SK-N-SH treated with all-trans-retinoic acid at 6 μM for 48 hours (cell line): ENCODE measurements at regions not wholly inside any gene's neighbourhood (a gene's known extent, or its start where the extent isn't known, plus 50 kb on each side); places are given as distances from the start of the nearest gene placed in this dataset.

Experiments used
- CREB5 ChIP-seq: fragments of 250-450 bp; sonication (Bioruptor Pico); IDR thresholded peaks from 2 replicates; pipeline ENCODE4 v1.5.1; 2020; ENCODE audit warnings: low read depth, mild to moderate bottlenecking, moderate library complexity
- PATZ1 ChIP-seq: fragments of 250-450 bp; sonication (Bioruptor Pico); IDR thresholded peaks from 2 replicates; pipeline ENCODE4 v1.8.0; 2020; ENCODE audit warnings: mild to moderate bottlenecking, moderate library complexity, borderline replicate concordance
- PPARA ChIP-seq: fragments of 250-450 bp; sonication (Bioruptor Pico); IDR thresholded peaks from 2 replicates; pipeline ENCODE4 v1.5.0; 2020; ENCODE audit warnings: mild to moderate bottlenecking, borderline replicate concordance
- TCF4 ChIP-seq: fragments of 250-450 bp; sonication (Bioruptor Pico); IDR thresholded peaks from 2 replicates; pipeline ENCODE4 v1.8.0; 2021; ENCODE audit warnings: mild to moderate bottlenecking, moderate library complexity, borderline replicate concordance
- ZC3H10 ChIP-seq: fragments of 250-450 bp; sonication (Bioruptor Pico); IDR thresholded peaks from 2 replicates; pipeline ENCODE4 v1.5.1; 2021; ENCODE audit warnings: mild to moderate bottlenecking, moderate library complexity
- TF ChIP-seq, protein P1 (sequence below): fragments of 250-450 bp; sonication (Bioruptor Pico); IDR thresholded peaks from 2 replicates; pipeline ENCODE4 v1.5.1; 2021; ENCODE audit warnings: mild to moderate bottlenecking, moderate library complexity

DNA sequence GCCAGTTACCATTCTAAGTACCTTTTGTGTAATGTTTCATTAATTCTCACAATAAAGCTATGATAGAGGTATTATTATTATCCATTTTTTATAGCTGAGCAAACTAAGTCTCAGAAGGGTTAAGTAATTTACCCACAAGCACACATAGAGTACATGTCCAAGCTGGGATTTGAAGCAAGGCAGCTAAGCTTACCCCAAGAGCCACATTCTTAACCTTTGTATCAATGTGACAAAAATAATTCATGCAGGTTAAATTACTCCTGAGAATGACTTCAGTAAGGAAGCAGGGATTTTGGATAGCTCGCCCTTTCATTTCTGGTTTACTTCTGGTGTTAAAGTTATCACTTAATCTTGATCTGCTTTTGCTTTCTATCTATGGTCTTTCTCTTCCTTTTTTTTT is 141.9 kb downstream of the ACTBL2 start:
- TF ChIP-seq PPARA (CRISPR knock-in tag): no peak
- no peak for TF ChIP-seq ZC3H10 (CRISPR knock-in tag)
- TF ChIP-seq PATZ1: no peak
- TF ChIP-seq CREB5 (CRISPR knock-in tag): no peak
- TF ChIP-seq TCF4 (CRISPR knock-in tag): no peak
- TF ChIP-seq, protein P1, sequence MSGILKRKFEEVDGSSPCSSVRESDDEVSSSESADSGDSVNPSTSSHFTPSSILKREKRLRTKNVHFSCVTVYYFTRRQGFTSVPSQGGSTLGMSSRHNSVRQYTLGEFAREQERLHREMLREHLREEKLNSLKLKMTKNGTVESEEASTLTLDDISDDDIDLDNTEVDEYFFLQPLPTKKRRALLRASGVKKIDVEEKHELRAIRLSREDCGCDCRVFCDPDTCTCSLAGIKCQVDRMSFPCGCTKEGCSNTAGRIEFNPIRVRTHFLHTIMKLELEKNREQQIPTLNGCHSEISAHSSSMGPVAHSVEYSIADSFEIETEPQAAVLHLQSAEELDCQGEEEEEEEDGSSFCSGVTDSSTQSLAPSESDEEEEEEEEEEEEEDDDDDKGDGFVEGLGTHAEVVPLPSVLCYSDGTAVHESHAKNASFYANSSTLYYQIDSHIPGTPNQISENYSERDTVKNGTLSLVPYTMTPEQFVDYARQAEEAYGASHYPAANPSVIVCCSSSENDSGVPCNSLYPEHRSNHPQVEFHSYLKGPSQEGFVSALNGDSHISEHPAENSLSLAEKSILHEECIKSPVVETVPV (CRISPR knock-in tag): no peak
